ENCODE measurements at regions not wholly inside any gene's neighbourhood (a gene's known extent, or its start where the extent isn't known, plus 50 kb on each side); places are given as distances from the start of the nearest gene placed in this dataset.

DNA sequence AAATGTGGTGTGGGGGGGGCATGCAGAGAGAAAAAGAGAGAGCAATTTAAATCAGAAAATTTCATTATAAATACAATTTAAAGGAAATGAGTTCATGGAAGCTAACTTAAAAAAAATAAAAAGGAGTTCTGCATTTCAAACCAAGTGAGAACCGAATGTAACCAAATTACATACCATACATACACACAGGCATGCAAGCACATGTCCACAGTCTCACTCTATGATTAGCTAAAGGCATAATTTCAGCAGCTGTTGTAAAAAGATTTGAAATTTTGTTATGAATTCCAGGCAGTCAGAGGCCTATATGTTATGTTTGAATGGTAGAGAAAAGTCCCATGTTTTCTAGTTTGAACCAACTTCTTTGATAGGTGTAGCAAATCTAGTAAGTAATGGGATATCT lies 611.6 kb upstream of the ADGRL3 start:
- Histone ChIP-seq H3K36me3 (ENCODE audit: low read depth, low read length) (no peaks in the 10 kb centered on the region), H3K27ac (ENCODE audit: low read length) (no peak overlapping the region), H3K27me3 (ENCODE audit: low read length) (no peaks in the 10 kb centered on the region), H3K9ac (ENCODE audit: low read length) (no peak overlapping the region), H3K4me3 (ENCODE audit: low read length) (no peak overlapping the region), H3K9me2 (replicated peaks; ENCODE audit: low read length) (no peaks in the 10 kb centered on the region), H3K4me1 (ENCODE audit: insufficient read depth, low read length) (no peaks in the 10 kb centered on the region), H2AFZ (ENCODE audit: low read length) (no peak overlapping the region), H3K9me3 (ENCODE audit: low read length) (no peaks in the 10 kb centered on the region), H3F3A (ENCODE audit: low read length, unreplicated experiment) (no peaks in the 10 kb centered on the region), H3K79me2 (ENCODE audit: low read length) (no peaks in the 10 kb centered on the region), H3K4me2 (ENCODE audit: low read length) (no peak overlapping the region), H4K20me1 (ENCODE audit: low read length) (no peaks in the 10 kb centered on the region)
- DNase-seq: no peak
- POLR2A ChIA-PET (ENCODE audit: unreplicated experiment): no interaction called here
- CTCF ChIA-PET: no interaction called here
- no peak for TF ChIP-seq CTCF (conservative IDR thresholded peaks at IDR 0.05; ENCODE audit: low read depth, low read length)
- no peak for TF ChIP-seq EZH2 (IDR thresholded peaks at IDR 0.05; ENCODE audit: low read length, unreplicated experiment)
- TF ChIP-seq EZH2phosphoT487 (IDR thresholded peaks at IDR 0.05; ENCODE audit: borderline replicate concordance, low read length): no peak
- intact Hi-C loops (cut with micrococcal nuclease): no loop called here
- ATAC-seq: no peak
- no TSS peak for BruUV-seq (replicated peaks)

- H4K20me1 ChIP-seq (ENCODE audit: low read length): no peaks in the 10 kb centered on the region
- POLR2A ChIA-PET (ENCODE audit: unreplicated experiment): no interaction called here
- no peak overlapping the region for H3K27ac ChIP-seq (ENCODE audit: low read length)
- H3K4me3 ChIP-seq (ENCODE audit: low read length): no peak overlapping the region
- no peaks in the 10 kb centered on the region for H3K4me1 ChIP-seq (ENCODE audit: insufficient read depth, low read length)
- CTCF ChIA-PET: no interaction called here
- H3K9me2 ChIP-seq (replicated peaks; ENCODE audit: low read length): no peaks in the 10 kb centered on the region
- DNase-seq (no peak), ATAC-seq (no peak)
- H3K79me2 ChIP-seq (ENCODE audit: low read length): no peaks in the 10 kb centered on the region
- H3K9ac ChIP-seq (ENCODE audit: low read length): no peak overlapping the region
- intact Hi-C loops (cut with micrococcal nuclease): no loop called here
- no peak for TF ChIP-seq CTCF (conservative IDR thresholded peaks at IDR 0.05; ENCODE audit: low read depth, low read length)
- TF ChIP-seq EZH2phosphoT487 (IDR thresholded peaks at IDR 0.05; ENCODE audit: borderline replicate concordance, low read length): no peak
- no peak for TF ChIP-seq EZH2 (IDR thresholded peaks at IDR 0.05; ENCODE audit: low read length, unreplicated experiment)
- no peaks in the 10 kb centered on the region for H3K36me3 ChIP-seq (ENCODE audit: low read depth, low read length)
- H3K4me2 ChIP-seq (ENCODE audit: low read length): no peak overlapping the region
- no TSS peak for BruUV-seq (replicated peaks)
- H3F3A ChIP-seq (ENCODE audit: low read length, unreplicated experiment): no peaks in the 10 kb centered on the region
- H3K27me3 ChIP-seq (ENCODE audit: low read length): no peaks in the 10 kb centered on the region
- no peaks in the 10 kb centered on the region for H3K9me3 ChIP-seq (ENCODE audit: low read length)
- H2AFZ ChIP-seq (ENCODE audit: low read length): no peak overlapping the region
These were observed 610.7 kb upstream of the ADGRL3 start for GRCh38 chr4:60589425-60589824.

DNA sequence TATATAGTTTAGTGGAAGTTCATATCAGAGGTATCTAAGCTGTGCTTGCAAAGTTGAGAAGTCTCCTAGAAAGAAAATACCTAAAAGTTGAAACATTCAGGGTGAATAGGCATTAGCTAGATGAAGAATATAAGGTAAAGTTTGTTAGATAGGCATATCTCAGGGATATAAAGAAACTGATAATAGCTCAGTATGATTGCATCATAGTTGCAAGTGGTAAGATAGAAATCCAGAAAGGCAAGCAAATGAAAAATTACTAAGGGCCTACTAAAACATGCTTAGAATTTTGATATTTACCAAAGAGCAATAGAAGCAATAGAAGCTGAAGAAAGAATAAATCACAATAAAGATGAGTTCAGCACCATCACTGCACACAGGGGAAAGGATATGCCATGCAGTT lies 610.0 kb upstream of the ADGRL3 start:
- no peaks in the 10 kb centered on the region for H3K9me3 ChIP-seq (ENCODE audit: low read length)
- no peak overlapping the region for H3K9ac ChIP-seq (ENCODE audit: low read length)
- TF ChIP-seq CTCF (conservative IDR thresholded peaks at IDR 0.05; ENCODE audit: low read depth, low read length) (no peak), EZH2 (IDR thresholded peaks at IDR 0.05; ENCODE audit: low read length, unreplicated experiment) (no peak), EZH2phosphoT487 (IDR thresholded peaks at IDR 0.05; ENCODE audit: borderline replicate concordance, low read length) (no peak)
- ChIA-PET POLR2A (ENCODE audit: unreplicated experiment) (no interaction called here), CTCF (interaction anchor here (0.6 kb wide), 1 partner anchor 55 kb away, joined by 5 read pairs; no protein-coding TSS in a partner anchor)
- H3K27me3 ChIP-seq (ENCODE audit: low read length): no peaks in the 10 kb centered on the region
- H3K4me2 ChIP-seq (ENCODE audit: low read length): no peak overlapping the region
- intact Hi-C loops (cut with micrococcal nuclease): no loop called here
- H3K36me3 ChIP-seq (ENCODE audit: low read depth, low read length): no peaks in the 10 kb centered on the region
- no peaks in the 10 kb centered on the region for H3F3A ChIP-seq (ENCODE audit: low read length, unreplicated experiment)
- H3K4me1 ChIP-seq (ENCODE audit: insufficient read depth, low read length): no peaks in the 10 kb centered on the region
- no peaks in the 10 kb centered on the region for H4K20me1 ChIP-seq (ENCODE audit: low read length)
- ATAC-seq: no peak
- no peak overlapping the region for H2AFZ ChIP-seq (ENCODE audit: low read length)
- no TSS peak for BruUV-seq (replicated peaks)
- no peak overlapping the region for H3K27ac ChIP-seq (ENCODE audit: low read length)
- DNase-seq: no peak
- H3K79me2 ChIP-seq (ENCODE audit: low read length): no peaks in the 10 kb centered on the region
- no peak overlapping the region for H3K4me3 ChIP-seq (ENCODE audit: low read length)
- H3K9me2 ChIP-seq (replicated peaks; ENCODE audit: low read length): no peaks in the 10 kb centered on the region

Data from PC-3 (cell line).